NCI-H2171 (cell line): ENCODE measurements at regions not wholly inside any gene's neighbourhood (a gene's known extent, or its start where the extent isn't known, plus 50 kb on each side); places are given as distances from the start of the nearest gene placed in this dataset.

ENCODE experiments used
- DNase-seq: peaks from one replicate; lab custom pipeline; 2025; lab: John Stamatoyannopoulos, UW

- no peak for DNase-seq
Observed at GRCh38 chr9:27625751-27626150, 52.5 kb upstream of the C9orf72 start.

GRCh38 chr9:27626244-27627187, 53.2 kb upstream of the C9orf72 start:
- DNase-seq: no peak

GRCh38 chr9:27627188-27627564, 53.9 kb upstream of the C9orf72 start:
- no peak for DNase-seq

GRCh38 chr9:27628311-27628710, 55.0 kb upstream of the C9orf72 start:
- no peak for DNase-seq

GRCh38 chr9:27629425-27629824, 56.1 kb upstream of the C9orf72 start:
- DNase-seq: no peak

- DNase-seq: no peak
Observed at GRCh38 chr9:27632254-27632653, 59.0 kb upstream of the C9orf72 start.

GRCh38 chr9:27633764-27634163, 60.5 kb upstream of the C9orf72 start:
- no peak for DNase-seq

- no peak for DNase-seq
Observed at GRCh38 chr9:27634879-27635278, 61.6 kb upstream of the C9orf72 start.

- no peak for DNase-seq
Observed at GRCh38 chr9:27638716-27639115, 65.4 kb upstream of the C9orf72 start.

GRCh38 chr9:27645161-27645840, 72.0 kb upstream of the C9orf72 start:
- no peak for DNase-seq

- no peak for DNase-seq
Observed at GRCh38 chr9:27653246-27653645, 80.0 kb upstream of the C9orf72 start.

DNA sequence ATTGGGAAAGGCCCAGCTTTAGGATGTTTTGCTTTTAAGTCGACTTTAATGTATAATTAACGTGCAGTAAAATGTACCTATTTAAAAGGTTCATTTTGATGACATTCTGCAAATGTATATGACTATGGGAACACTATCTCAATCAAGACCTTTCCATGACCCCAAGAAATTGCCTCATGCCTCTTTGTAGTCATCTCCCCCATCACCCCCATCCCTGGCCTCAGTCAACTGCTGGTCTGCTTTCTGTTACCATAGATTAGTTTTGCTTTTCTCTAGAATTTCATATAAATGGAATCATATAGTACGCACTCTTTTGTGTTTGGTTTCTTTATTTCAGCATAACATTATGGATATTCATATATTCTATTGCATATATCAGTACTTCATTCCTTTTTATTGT, 80.7 kb upstream of the C9orf72 start:
- DNase-seq: no peak

GRCh38 chr9:27654629-27655285, 81.5 kb upstream of the C9orf72 start:
- no peak for DNase-seq

- no peak for DNase-seq
Observed at GRCh38 chr9:27655441-27655840, 82.2 kb upstream of the C9orf72 start.

GRCh38 chr9:27659001-27659400, 85.7 kb upstream of the C9orf72 start:
- DNase-seq: no peak

DNA sequence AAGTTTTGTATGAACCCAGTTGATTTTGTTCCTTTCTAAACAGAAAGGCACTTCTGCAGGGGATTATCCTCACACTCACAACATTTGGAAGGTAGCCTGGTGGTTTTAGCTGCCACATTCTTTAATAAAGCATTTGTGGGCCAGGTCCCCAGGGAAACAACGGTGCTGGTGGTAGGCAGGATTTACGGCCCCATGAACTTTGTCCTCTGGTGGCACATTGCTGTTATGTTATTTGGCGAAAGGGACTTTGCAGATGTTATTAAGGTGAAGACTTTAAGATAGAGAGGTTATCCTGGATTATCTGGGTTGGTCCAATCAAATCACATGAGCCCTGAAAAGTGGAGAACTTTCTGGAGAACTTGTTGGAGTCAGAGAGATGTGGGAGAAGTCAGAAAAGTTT, 86.3 kb upstream of the C9orf72 start:
- no peak for DNase-seq

- DNase-seq: no peak
Observed at GRCh38 chr9:27660148-27660547, 86.9 kb upstream of the C9orf72 start.

- no peak for DNase-seq
Observed at GRCh38 chr9:27663526-27663925, 90.2 kb upstream of the C9orf72 start.

DNA sequence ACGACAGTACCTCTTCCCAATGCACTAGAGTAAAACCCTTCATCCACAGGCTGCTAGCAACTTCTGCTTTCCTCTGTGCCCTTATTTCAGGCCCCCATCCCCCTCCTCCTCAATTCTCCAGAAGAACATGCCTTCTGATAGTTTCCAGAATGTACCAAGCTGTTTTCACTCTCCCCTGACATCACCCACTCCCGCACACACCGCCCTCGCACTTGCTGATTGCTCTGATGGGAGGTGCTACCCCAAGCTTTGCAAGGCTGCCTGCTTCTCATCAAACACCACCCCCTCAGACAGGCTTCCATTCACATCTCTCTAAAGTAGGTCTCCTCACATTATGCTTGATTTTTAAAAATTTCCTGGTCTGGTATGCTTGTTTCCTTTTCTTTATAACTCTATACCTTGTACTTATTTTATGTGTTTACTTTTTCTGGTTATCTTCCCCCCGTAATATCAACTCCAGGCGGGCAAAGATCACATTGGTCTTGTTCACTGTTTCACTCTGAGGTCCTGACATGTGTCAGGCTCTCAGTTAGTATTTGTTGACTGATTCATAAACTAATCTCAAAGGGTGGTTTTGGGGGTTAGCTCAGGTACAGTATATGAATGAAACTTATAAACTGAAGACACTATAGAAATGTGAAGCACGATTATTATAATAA, 91.0 kb upstream of the C9orf72 start:
- DNase-seq: no peak

GRCh38 chr9:27665136-27665535, 91.9 kb upstream of the C9orf72 start:
- DNase-seq: no peak

- no peak for DNase-seq
Observed at GRCh38 chr9:27668280-27668679, 95.0 kb upstream of the C9orf72 start.

GRCh38 chr9:27671636-27672035, 98.4 kb upstream of the C9orf72 start:
- no peak for DNase-seq
